GM23338 (cell line): ENCODE measurements at regions not wholly inside any gene's neighbourhood (a gene's known extent, or its start where the extent isn't known, plus 50 kb on each side); places are given as distances from the start of the nearest gene placed in this dataset.
"Not testable (repeated sequence)": the region's sequence is repeated elsewhere in the genome, so short reads cannot be mapped to it uniquely, and the experiment has no call there.

Source experiments
- ATAC-seq: fragments of 200-7000 bp; cut with Tn5 transposase; 3 replicates; pipeline ENCODE4 v1.9.1; 2020
- DNase-seq: peaks from one replicate; pipeline ENCODE4 v3.0.0-alpha.2; 2015; ENCODE audit warnings: low spot score
- H2AFZ ChIP-seq: fragments of 200-600 bp; sonication (generic); 2 replicates; pipeline ENCODE4 v1.8.0; 2016; ENCODE audit warnings: antibody characterized with exemption, mild to moderate bottlenecking, moderate library complexity
- H3F3A ChIP-seq: fragments of 200-600 bp; sonication (generic); replicated peaks from 2 replicates; pipeline ENCODE4 v1.8.0; 2017; ENCODE audit warnings: antibody characterized with exemption, mixed run types, low read depth
- H3K27ac ChIP-seq: fragments of 200-600 bp; sonication (generic); 2 replicates; pipeline ENCODE4 v1.6.1; 2016; ENCODE audit warnings: low read depth
- H3K27me3 ChIP-seq: fragments of 200-600 bp; sonication (generic); 2 replicates; pipeline ENCODE4 v1.8.0; 2016; ENCODE audit warnings: mild to moderate bottlenecking, mixed run types, moderate library complexity; ENCODE audit not compliant: insufficient read depth
- H3K36me3 ChIP-seq: fragments of 200-600 bp; sonication (generic); 2 replicates; pipeline ENCODE4 v1.8.0; 2016; ENCODE audit warnings: mild to moderate bottlenecking; ENCODE audit not compliant: insufficient read depth
- H3K4me1 ChIP-seq: fragments of 200-600 bp; sonication (generic); 2 replicates; pipeline ENCODE4 v1.8.0; 2016; ENCODE audit warnings: mild to moderate bottlenecking, moderate library complexity; ENCODE audit not compliant: insufficient read depth
- H3K4me2 ChIP-seq: fragments of 200-600 bp; sonication (generic); 2 replicates; pipeline ENCODE4 v1.7.1; 2017; ENCODE audit warnings: mixed run types
- H3K4me3 ChIP-seq: fragments of 200-600 bp; sonication (generic); 2 replicates; pipeline ENCODE4 v1.6.1; 2016; ENCODE audit warnings: mixed run types
- H3K79me2 ChIP-seq: fragments of 200-600 bp; sonication (generic); replicated peaks from 2 replicates; pipeline ENCODE4 v1.8.0; 2017; ENCODE audit warnings: mild to moderate bottlenecking; ENCODE audit not compliant: insufficient read depth
- H3K9me2 ChIP-seq: fragments of 200-600 bp; sonication (generic); 2 replicates; pipeline ENCODE4 v1.8.0; 2017; ENCODE audit not compliant: insufficient read depth
- H4K20me1 ChIP-seq: fragments of 200-600 bp; sonication (generic); replicated peaks from 2 replicates; pipeline ENCODE4 v1.8.0; 2017; ENCODE audit warnings: mild to moderate bottlenecking; ENCODE audit not compliant: insufficient read depth
- H3K27ac Mint-ChIP-seq: 2 replicates; pipeline ENCODE4 v1.8.0; 2020; ENCODE audit warnings: inconsistent platforms, mild to moderate bottlenecking, moderate library complexity, mixed read lengths
- H3K27me3 Mint-ChIP-seq: 3 replicates; pipeline ENCODE4 v1.8.0; 2022; ENCODE audit warnings: low read depth, mild to moderate bottlenecking, moderate library complexity, mixed read lengths, inconsistent platforms; ENCODE audit not compliant: insufficient read depth, poor library complexity
- H3K36me3 Mint-ChIP-seq: 3 replicates; pipeline ENCODE4 v1.8.0; 2021; ENCODE audit warnings: low read depth, mild to moderate bottlenecking, inconsistent platforms, moderate library complexity, mixed read lengths
- H3K4me1 Mint-ChIP-seq: 3 replicates; pipeline ENCODE4 v1.8.0; 2020; ENCODE audit warnings: mild to moderate bottlenecking, inconsistent platforms, mixed read lengths
- H3K4me3 Mint-ChIP-seq: 3 replicates; pipeline ENCODE4 v1.8.0; 2021; ENCODE audit warnings: moderate library complexity, mild to moderate bottlenecking, inconsistent platforms, mixed read lengths
- H3K9me3 Mint-ChIP-seq: 3 replicates; pipeline ENCODE4 v1.8.0; 2020; ENCODE audit warnings: moderate library complexity, mild to moderate bottlenecking, inconsistent platforms, mixed read lengths
- ETS1 ChIP-seq: IDR thresholded peaks from 2 replicates; pipeline ENCODE4 v1.6.1; 2016; ENCODE audit warnings: antibody characterized with exemption
- NANOG ChIP-seq: IDR thresholded peaks from 2 replicates; pipeline ENCODE4 v1.6.1; 2016; ENCODE audit warnings: antibody characterized with exemption, borderline replicate concordance
- POLR2AphosphoS5 ChIP-seq: IDR thresholded peaks from 2 replicates; pipeline ENCODE4 v1.6.1; 2016; ENCODE audit warnings: antibody characterized with exemption, low read depth
- ZNF114 ChIP-seq: fragments of 250-450 bp; sonication (Bioruptor Pico); IDR thresholded peaks from 2 replicates; pipeline ENCODE4 v1.5.0; 2020; ENCODE audit warnings: mild to moderate bottlenecking, moderate library complexity

DNA sequence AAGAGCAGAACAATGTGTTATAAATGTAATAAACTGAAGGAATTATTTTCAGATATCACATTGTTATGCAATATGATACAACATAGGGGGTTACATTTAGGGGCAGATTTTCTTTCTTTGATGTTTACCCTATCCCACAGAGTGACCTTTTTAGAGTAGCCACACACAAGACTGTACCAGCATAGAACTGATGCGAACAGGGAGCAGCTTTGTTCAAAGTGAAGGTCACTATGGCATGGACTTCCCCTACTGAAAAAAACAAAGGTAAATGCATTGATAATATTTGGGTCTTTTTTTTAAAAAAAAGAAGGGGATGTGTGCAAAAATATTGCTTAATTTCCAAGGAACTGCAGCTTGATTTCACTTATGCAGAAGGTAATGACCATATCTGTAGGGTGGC lies 1354.9 kb downstream of the SUCLG1 start:
- Mint-ChIP-seq H3K27me3 (no peaks in the 10 kb centered on the region), H3K27ac (no peak overlapping the region), H3K4me3 (no peak overlapping the region), H3K36me3 (peaks cover 15% of the 10 kb centered on the region), H3K9me3 (peaks cover 16% of the 10 kb centered on the region), H3K4me1 (peaks cover 4% of the 10 kb centered on the region; the same call in 2 of the 3 replicates)
- Histone ChIP-seq H3K9me2 (peaks cover 3% of the 10 kb centered on the region), H4K20me1 (no peaks in the 10 kb centered on the region), H3F3A (no peaks in the 10 kb centered on the region), H3K79me2 (no peaks in the 10 kb centered on the region), H3K4me2 (no peak overlapping the region), H3K27ac (no peak overlapping the region), H3K36me3 (no peaks in the 10 kb centered on the region), H3K4me1 (no peaks in the 10 kb centered on the region), H2AFZ (no peak overlapping the region), H3K4me3 (no peak overlapping the region), H3K27me3 (no peaks in the 10 kb centered on the region)
- TF ChIP-seq POLR2AphosphoS5 = no peak
- no peak for TF ChIP-seq ZNF114
- TF ChIP-seq ETS1 = no peak
- DNase-seq = no peak
- ATAC-seq = no peak

- Histone ChIP-seq H3F3A (no peaks in the 10 kb centered on the region), H2AFZ (no peak overlapping the region), H3K36me3 (no peaks in the 10 kb centered on the region), H3K79me2 (no peaks in the 10 kb centered on the region), H4K20me1 (no peaks in the 10 kb centered on the region), H3K4me1 (no peaks in the 10 kb centered on the region), H3K4me3 (no peak overlapping the region), H3K4me2 (no peak overlapping the region), H3K27me3 (no peaks in the 10 kb centered on the region), H3K9me2 (peaks cover 3% of the 10 kb centered on the region), H3K27ac (no peak overlapping the region; the same call in 1 of the 2 replicates)
- Mint-ChIP-seq H3K9me3 (peaks cover 13% of the 10 kb centered on the region), H3K36me3 (peaks cover 13% of the 10 kb centered on the region), H3K4me3 (no peak overlapping the region), H3K27me3 (no peaks in the 10 kb centered on the region), H3K4me1 (peaks cover 4% of the 10 kb centered on the region; the same call in 2 of the 3 replicates), H3K27ac (no peak overlapping the region)
- TF ChIP-seq NANOG (no peak), POLR2AphosphoS5 (no peak), ETS1 (no peak)
- ATAC-seq (no peak), DNase-seq (no peak)
These were observed 1355.5 kb downstream of the SUCLG1 start for GRCh38 chr2:83103613-83104012.

DNA sequence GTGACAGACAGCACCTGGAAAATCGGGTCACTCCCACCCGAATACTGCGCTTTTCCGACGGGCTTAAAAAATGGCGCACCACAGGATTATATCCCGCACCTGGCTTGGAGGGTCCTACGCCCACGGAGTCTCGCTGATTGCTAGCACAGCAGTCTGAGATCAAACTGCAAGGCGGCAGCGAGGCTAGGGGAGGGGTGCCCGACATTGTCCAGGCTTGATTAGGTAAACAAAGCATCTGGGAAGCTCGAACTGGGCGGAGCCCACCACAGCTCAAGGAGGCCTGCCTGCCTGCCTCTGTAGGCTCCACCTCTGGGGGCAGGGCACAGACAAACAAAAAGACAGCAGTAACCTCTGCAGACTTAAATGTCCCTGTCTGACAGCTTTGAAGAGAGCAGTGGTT lies 1370.0 kb downstream of the SUCLG1 start:
- not testable (repeated sequence) for H3K4me1 ChIP-seq, H3K27ac ChIP-seq, H3F3A ChIP-seq, H3K9me3 Mint-ChIP-seq, H3K36me3 ChIP-seq, H3K27me3 Mint-ChIP-seq, H3K79me2 ChIP-seq, H3K4me3 ChIP-seq, H4K20me1 ChIP-seq, H3K27me3 ChIP-seq, H3K4me2 ChIP-seq, ATAC-seq, H3K27ac Mint-ChIP-seq, H3K4me3 Mint-ChIP-seq, H2AFZ ChIP-seq, DNase-seq, H3K9me2 ChIP-seq, H3K4me1 Mint-ChIP-seq, H3K36me3 Mint-ChIP-seq
